Subcutaneous abdominal adipose tissue (tissue), 5 donors: ENCODE measurements at regions not wholly inside any gene's neighbourhood (a gene's known extent, or its start where the extent isn't known, plus 50 kb on each side); places are given as distances from the start of the nearest gene placed in this dataset.
"Not testable (repeated sequence)": the region's sequence is repeated elsewhere in the genome, so short reads cannot be mapped to it uniquely, and the experiment has no call there.

Experiments used
- H3K27ac ChIP-seq: one replicate; pipeline ENCODE4 v1.7.0; 2013; ENCODE audit warnings: low read depth, mild to moderate bottlenecking, inconsistent platforms, low read length, moderate library complexity
- H3K27me3 ChIP-seq, 5 donors: one replicate each; pipeline ENCODE4 v1.7.0; 2013; ENCODE audit warnings: low read length in 5 of 5, inconsistent platforms in 1 of 5; ENCODE audit not compliant: control insufficient read depth in 5 of 5, insufficient read depth in 4 of 5
- H3K36me3 ChIP-seq, 5 donors: one replicate each; pipeline ENCODE4 v1.7.0; 2013; ENCODE audit warnings: low read length in 5 of 5; ENCODE audit not compliant: control insufficient read depth in 5 of 5, insufficient read depth in 5 of 5
- H3K4me1 ChIP-seq, 5 donors: one replicate each; pipeline ENCODE4 v1.7.0; 2013; ENCODE audit warnings: low read length in 5 of 5, mild to moderate bottlenecking in 3 of 5, moderate library complexity in 1 of 5; ENCODE audit not compliant: control insufficient read depth in 5 of 5, insufficient read depth in 5 of 5
- H3K4me3 ChIP-seq, 5 donors: one replicate each; pipeline ENCODE4 v1.7.0; 2013; ENCODE audit warnings: low read length in 5 of 5, low read depth in 1 of 5
- H3K9ac ChIP-seq, 5 donors: one replicate each; pipeline ENCODE4 v1.7.0; 2013; ENCODE audit warnings: low read length in 5 of 5, mild to moderate bottlenecking in 4 of 5, moderate library complexity in 3 of 5
- H3K9me3 ChIP-seq, 5 donors: one replicate each; pipeline ENCODE4 v1.7.0; 2013; ENCODE audit warnings: low read length in 5 of 5; ENCODE audit not compliant: control insufficient read depth in 5 of 5
- donor health status: healthy.
- donor health status: healthy.
- donor health status: healthy.
- donor health status: healthy.
- donor health status: healthy.

DNA sequence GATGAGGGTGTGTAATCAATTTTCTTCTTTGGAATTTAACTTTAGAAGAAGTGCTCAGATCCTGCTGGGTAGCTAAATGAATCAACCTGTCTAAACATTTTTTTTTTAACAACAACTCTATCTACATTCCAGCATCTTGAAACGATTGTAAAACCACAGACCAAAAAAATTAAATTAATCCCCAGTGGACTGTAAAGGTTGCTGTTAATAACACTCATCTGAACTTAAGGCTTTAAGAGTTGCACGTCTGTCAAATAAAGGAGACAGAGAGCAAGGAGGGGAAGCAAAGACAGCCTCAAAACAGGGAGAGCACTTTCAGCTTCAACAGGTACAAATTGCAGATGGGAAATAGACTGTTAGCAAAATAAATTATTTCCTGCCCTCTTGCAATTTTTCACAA lies 548.5 kb downstream of the DTWD2 start:
- Histone ChIP-seq H3K9me3 (no peaks in the 10 kb centered on the region), H3K4me1 (no peaks in the 10 kb centered on the region), H3K36me3 (no peaks in the 10 kb centered on the region), H3K4me3 (no peak overlapping the region), H3K27ac (no peak overlapping the region), H3K27me3 (no peaks in the 10 kb centered on the region), H3K9ac (no peak overlapping the region)

DNA sequence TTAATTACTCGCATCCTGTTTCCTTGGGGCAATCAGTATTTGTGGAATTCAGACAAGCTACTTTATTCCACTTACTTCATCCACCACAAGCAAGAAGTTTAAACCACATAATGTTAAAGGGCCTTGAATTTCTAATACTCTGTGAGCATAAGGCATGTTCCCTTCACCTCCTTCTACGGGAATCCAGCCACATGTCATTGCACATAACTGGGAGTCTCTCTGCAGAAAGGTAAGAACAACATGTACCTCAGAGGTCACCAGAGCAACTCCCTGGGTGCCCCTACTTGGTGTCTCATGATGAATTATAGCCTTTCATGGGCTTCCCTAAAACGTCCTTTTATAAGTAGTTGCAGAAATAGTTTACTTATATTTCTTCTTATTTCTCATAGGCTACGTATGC lies 553.2 kb downstream of the DTWD2 start:
- Histone ChIP-seq H3K4me1 (no peaks in the 10 kb centered on the region), H3K4me3 (no peak overlapping the region), H3K9ac (no peak overlapping the region), H3K36me3 (no peaks in the 10 kb centered on the region), H3K9me3 (no peaks in the 10 kb centered on the region), H3K27me3 (no peaks in the 10 kb centered on the region), H3K27ac (no peak overlapping the region)

DNA sequence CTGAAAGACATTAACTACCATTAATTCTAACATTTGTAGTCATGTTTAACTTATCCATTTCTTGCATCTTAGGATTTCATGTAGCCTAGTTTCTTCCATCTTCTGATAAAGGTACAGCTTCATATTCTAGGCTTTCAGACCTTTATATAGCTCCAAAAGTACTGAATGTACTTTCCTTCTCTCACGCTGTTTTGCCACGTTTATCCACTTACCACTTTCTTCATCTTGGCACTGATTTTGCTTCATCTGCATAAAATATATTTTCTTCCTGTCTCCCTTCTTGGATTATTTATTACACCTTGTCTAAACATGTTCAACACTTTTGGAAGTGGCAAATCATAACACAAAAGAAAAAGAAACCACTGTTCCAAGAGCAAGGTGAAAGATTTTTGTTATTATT lies 553.8 kb downstream of the DTWD2 start:
- H3K36me3 ChIP-seq: no peaks in the 10 kb centered on the region
- H3K4me1 ChIP-seq: no peaks in the 10 kb centered on the region
- H3K27me3 ChIP-seq: no peaks in the 10 kb centered on the region
- H3K27ac ChIP-seq: no peak overlapping the region
- no peaks in the 10 kb centered on the region for H3K9me3 ChIP-seq
- no peak overlapping the region for H3K4me3 ChIP-seq
- H3K9ac ChIP-seq: no peak overlapping the region

DNA sequence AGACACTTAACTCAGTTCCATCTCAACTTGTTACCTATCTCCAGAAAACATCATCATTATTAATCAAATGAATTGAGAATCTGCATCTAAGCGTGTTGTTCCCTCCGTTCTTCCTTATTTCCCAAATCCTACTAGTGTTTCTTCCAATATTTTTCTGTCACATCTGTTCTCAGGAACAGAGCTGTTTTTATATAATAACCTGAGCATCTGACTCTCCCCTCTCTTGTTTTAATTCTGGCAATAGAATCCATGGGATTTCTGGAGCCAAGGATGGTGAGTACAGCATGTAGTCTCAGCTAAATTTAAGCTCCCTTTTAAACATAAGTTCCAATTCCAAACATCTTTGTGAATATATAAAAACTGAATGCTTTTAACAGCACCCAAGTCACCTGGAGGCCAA lies 558.3 kb downstream of the DTWD2 start:
- Histone ChIP-seq H3K4me3 (no peak overlapping the region), H3K27ac (no peak overlapping the region), H3K27me3 (no peaks in the 10 kb centered on the region), H3K4me1 (no peaks in the 10 kb centered on the region), H3K9ac (no peak overlapping the region), H3K36me3 (no peaks in the 10 kb centered on the region), H3K9me3 (peaks cover 0 to 6% (median 3%) of the 10 kb centered on the region in 5 donors)

DNA sequence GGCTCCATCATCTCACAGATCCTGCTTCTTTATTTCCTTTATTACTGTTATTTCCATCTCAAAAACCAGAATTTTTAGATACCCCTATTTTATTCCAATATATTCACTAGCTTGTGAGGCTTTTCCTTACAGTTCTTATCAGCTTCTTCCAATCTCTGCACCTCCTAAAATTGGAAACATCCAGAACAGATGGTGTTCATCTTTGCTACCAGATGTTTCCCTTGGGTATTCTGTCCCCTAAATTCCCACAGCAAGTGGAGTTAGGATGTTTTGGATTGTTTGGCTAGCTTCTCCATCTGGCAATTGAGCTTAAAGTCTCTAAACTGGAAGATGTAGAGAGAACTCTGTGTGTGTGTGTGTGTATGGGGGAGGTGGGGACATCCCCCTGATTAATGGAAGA lies 580.4 kb downstream of the DTWD2 start:
- Histone ChIP-seq H3K36me3 (no peaks in the 10 kb centered on the region), H3K9me3 (no peaks in the 10 kb centered on the region), H3K27me3 (no peaks in the 10 kb centered on the region), H3K27ac (no peak overlapping the region), H3K9ac (no peak overlapping the region), H3K4me1 (no peaks in the 10 kb centered on the region), H3K4me3 (no peak overlapping the region)

DNA sequence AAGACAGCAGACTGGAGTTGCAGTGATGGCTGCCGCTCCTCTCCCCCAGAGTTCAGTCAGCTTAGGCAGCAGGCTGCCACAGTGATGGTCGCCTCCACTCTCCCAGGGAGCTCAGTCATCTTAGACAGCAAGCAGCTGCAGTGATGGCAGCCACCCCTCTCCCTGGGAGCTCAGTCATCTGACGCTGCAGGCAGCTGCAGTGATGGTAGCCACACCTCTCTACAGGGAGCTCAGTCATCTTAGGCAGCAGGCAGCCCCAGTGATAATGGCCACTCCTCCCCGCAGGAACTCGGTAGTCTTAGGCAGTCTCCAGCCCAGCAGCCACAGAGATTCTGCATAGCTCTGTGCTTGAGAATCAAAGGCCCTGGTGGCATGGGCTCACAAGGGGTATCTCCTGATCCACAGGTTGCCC lies 582.7 kb downstream of the DTWD2 start:
- no peak overlapping the region for H3K27ac ChIP-seq
- H3K4me3 ChIP-seq: no peak overlapping the region
- peaks cover 0 to 8% (median 2%) of the 10 kb centered on the region in 5 donors for H3K9me3 ChIP-seq
- no peaks in the 10 kb centered on the region for H3K36me3 ChIP-seq
- no peaks in the 10 kb centered on the region for H3K27me3 ChIP-seq
- H3K9ac ChIP-seq: no peak overlapping the region
- H3K4me1 ChIP-seq: no peaks in the 10 kb centered on the region

DNA sequence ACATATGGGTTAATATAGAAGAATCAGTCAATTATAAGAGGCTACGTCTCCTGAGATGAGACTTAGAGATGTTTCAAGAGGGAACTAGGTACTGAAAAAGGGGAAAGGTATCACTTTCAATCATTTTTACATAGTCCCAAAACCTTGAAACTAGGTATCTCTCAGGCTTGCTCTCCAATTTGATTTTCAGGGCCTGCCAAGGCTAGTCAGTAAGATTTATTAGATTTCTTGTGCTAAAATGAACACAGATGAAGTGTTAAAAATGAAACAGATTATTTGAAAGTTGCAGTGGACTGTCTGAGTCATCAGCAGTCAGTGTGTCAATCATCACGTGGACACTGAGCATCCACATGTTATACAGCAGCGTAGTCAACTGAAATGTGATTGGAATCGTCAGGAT lies 591.1 kb downstream of the DTWD2 start:
- no peak overlapping the region for H3K9ac ChIP-seq
- peaks cover 0 to 8% (median 4%) of the 10 kb centered on the region in 5 donors for H3K9me3 ChIP-seq
- H3K36me3 ChIP-seq: no peaks in the 10 kb centered on the region
- no peaks in the 10 kb centered on the region for H3K27me3 ChIP-seq
- H3K4me3 ChIP-seq: no peak overlapping the region
- no peaks in the 10 kb centered on the region for H3K4me1 ChIP-seq
- no peak overlapping the region for H3K27ac ChIP-seq

DNA sequence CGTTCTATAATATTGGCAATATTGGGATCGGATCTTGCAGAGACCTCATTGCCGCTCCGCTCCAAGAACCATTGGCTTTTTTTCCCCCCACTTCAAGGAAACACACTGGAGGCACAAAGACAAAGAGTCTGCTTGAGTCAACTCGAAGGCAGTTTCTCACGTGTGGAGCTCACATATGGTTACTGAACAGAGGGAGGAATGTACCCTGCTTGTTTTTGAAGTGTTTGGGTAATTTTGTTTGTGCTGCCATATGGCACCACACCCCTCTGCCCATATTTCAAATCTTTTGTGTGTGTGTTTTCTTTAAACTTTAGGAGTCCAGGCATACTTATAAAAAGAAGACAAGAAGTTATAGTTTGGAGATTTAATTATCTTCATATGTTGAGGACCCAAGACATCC lies 595.9 kb downstream of the DTWD2 start:
- Histone ChIP-seq H3K9me3 (peaks cover 0 to 4% (median 0%) of the 10 kb centered on the region in 5 donors), H3K4me3 (no peak overlapping the region), H3K4me1 (no peaks in the 10 kb centered on the region), H3K27me3 (no peaks in the 10 kb centered on the region), H3K36me3 (no peaks in the 10 kb centered on the region), H3K9ac (no peak overlapping the region), H3K27ac (no peak overlapping the region)

DNA sequence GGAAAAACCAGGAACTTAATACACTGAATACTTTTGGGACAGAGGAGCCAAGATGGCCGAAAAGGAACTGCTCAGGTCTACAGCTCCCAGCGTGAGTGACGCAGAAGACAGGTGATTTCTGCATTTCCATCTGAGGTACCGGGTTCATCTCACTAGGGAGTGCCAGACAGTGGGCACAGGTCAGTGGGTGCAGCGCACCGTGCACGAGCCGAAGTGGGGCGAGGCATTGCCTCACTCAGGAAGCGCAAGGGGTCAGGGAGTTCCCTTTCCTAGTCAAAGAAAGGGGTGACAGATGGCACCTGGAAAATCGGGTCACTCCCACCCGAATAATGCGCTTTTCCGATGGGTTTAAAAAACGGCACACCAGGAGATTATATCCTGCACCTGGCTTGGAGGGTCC lies 605.4 kb downstream of the DTWD2 start:
- not testable (repeated sequence) for H3K9me3 ChIP-seq, H3K4me3 ChIP-seq, H3K27ac ChIP-seq, H3K9ac ChIP-seq, H3K4me1 ChIP-seq, H3K36me3 ChIP-seq, H3K27me3 ChIP-seq

DNA sequence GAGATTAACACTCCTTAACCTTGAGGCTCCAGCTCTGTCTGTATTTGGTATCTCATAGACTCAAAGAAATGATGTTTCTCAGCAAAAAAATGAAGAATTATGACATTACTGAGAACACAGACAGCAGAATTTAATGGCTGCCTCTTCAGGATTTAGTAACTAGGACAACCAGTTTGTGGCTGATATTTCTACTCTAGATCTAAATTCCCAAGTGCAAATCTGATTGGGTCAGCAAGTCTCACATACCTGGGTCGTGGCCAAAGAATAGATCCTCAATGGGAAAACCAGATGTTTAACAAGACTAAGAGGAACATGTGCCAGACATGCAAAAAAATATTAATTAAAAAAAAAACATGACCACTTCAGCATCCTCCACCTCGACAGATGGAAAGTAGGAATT lies 608.9 kb downstream of the DTWD2 start:
- H3K36me3 ChIP-seq: no peaks in the 10 kb centered on the region
- no peak overlapping the region for H3K9ac ChIP-seq
- no peak overlapping the region for H3K27ac ChIP-seq
- H3K9me3 ChIP-seq: no peaks in the 10 kb centered on the region
- no peaks in the 10 kb centered on the region for H3K27me3 ChIP-seq
- H3K4me1 ChIP-seq: no peaks in the 10 kb centered on the region
- no peak overlapping the region for H3K4me3 ChIP-seq

DNA sequence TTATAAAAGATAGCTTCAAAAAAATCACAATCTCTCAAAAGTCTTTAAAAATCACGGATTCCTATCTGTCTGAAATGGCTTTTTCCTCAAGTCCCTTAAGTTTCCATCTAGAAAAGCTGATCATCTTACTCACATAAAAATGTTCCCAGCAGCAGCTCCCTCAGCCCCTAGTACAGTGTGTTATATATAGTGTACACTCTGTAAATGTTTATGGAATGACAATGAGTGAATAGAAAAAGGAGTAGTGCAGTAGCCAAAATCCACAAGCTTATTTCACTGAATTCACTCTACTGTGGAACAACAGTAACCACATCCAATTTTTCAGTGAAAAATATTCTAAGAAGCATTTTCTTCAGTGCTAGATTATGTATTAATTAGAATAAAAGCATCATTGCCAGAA lies 609.4 kb downstream of the DTWD2 start:
- no peak overlapping the region for H3K4me3 ChIP-seq
- H3K36me3 ChIP-seq: no peaks in the 10 kb centered on the region
- H3K27me3 ChIP-seq: no peaks in the 10 kb centered on the region
- H3K9me3 ChIP-seq: no peaks in the 10 kb centered on the region
- H3K9ac ChIP-seq: no peak overlapping the region
- no peaks in the 10 kb centered on the region for H3K4me1 ChIP-seq
- H3K27ac ChIP-seq: no peak overlapping the region
